ENCODE measurements at regions not wholly inside any gene's neighbourhood (a gene's known extent, or its start where the extent isn't known, plus 50 kb on each side); places are given as distances from the start of the nearest gene placed in this dataset.
A peak's percentile ranks its signal among the peaks of the same experiment; 100 is the strongest.
"Not testable (repeated sequence)": the region's sequence is repeated elsewhere in the genome, so short reads cannot be mapped to it uniquely, and the experiment has no call there.

GRCh38 chr9:87387351-87388011 is 110.2 kb upstream of the DAPK1 start:
- H3K4me3 ChIP-seq (ENCODE audit: insufficient read depth, low read depth, low read length), result no peak overlapping the region
- no peaks in the 10 kb centered on the region for H3K4me1 ChIP-seq (ENCODE audit: control insufficient read depth, insufficient read depth, low read length)
- no peaks in the 10 kb centered on the region for H3K27me3 ChIP-seq (ENCODE audit: control insufficient read depth, insufficient read depth, low read length, poor library complexity, severe bottlenecking)
- 88 to 92% methylated on average over 5 of the region's 5 CpGs for WGBS, 2 experiments
- no peak overlapping the region for H3K27ac ChIP-seq (ENCODE audit: insufficient read depth, low read depth, low read length, poor library complexity, severe bottlenecking)
- no peaks in the 10 kb centered on the region for H3K36me3 ChIP-seq (ENCODE audit: control insufficient read depth, insufficient read depth, low read length)
- H3K9me3 ChIP-seq (ENCODE audit: control insufficient read depth, low read length), result no peaks in the 10 kb centered on the region

DNA sequence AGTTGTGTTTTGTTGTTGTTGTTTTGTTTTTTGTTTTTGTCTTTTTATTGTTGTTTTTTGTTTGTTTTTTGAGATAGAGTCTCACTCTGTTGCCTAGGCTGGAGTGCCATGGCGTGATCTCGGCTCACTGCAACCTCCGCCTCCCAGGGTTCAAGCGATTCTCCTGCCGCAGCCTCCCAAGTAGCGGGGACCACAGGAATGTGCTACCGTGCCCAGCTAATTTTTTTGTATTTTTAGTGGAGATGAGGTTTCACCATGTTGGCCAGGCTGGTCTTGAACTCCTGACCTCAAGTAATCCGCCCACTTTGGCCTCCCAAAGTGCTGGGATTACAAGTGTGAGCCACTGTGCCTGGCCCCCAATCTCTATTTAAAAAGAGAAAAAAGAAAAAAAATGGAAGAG is 109.0 kb upstream of the DAPK1 start:
- not testable (repeated sequence) for H3K27ac ChIP-seq (ENCODE audit: insufficient read depth, low read depth, low read length, poor library complexity, severe bottlenecking); H3K27me3 ChIP-seq (ENCODE audit: control insufficient read depth, insufficient read depth, low read length, poor library complexity, severe bottlenecking); H3K9me3 ChIP-seq (ENCODE audit: control insufficient read depth, low read length); H3K36me3 ChIP-seq (ENCODE audit: control insufficient read depth, insufficient read depth, low read length); H3K4me3 ChIP-seq (ENCODE audit: insufficient read depth, low read depth, low read length); H3K4me1 ChIP-seq (ENCODE audit: control insufficient read depth, insufficient read depth, low read length)
- whole genome bisulfite sequencing, 2 experiments, result 92 to 97% methylated on average over 8 of the region's 8 CpGs

DNA sequence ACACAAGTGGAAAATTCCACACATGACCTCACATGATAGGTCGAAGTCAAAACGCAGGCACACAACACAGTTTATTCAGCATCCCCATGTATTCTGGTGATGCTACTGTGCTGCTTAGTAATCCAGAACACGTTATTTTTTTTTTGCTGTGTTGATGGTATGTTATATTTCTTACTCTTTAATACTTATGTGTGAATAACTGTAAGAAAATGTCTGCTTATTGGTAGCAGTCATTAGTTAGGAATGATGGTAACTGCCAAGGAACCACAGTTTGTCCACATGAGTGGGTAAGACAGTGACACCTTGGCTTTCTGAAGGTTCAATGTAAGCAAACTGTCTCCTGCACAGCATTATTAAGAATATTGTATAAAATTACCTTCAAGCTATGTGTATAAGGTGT is 107.7 kb upstream of the DAPK1 start:
- 95 to 96% methylated on average over 2 to 3 of the region's 3 CpGs for WGBS, 2 experiments
- Histone ChIP-seq H3K4me1 (ENCODE audit: control insufficient read depth, insufficient read depth, low read length) (no peaks in the 10 kb centered on the region), H3K9me3 (ENCODE audit: control insufficient read depth, low read length) (no peaks in the 10 kb centered on the region), H3K27me3 (ENCODE audit: control insufficient read depth, insufficient read depth, low read length, poor library complexity, severe bottlenecking) (no peaks in the 10 kb centered on the region), H3K36me3 (ENCODE audit: control insufficient read depth, insufficient read depth, low read length) (no peaks in the 10 kb centered on the region), H3K4me3 (ENCODE audit: insufficient read depth, low read depth, low read length) (no peak overlapping the region), H3K27ac (ENCODE audit: insufficient read depth, low read depth, low read length, poor library complexity, severe bottlenecking) (no peak overlapping the region)

- Histone ChIP-seq H3K27ac (ENCODE audit: insufficient read depth, low read depth, low read length, poor library complexity, severe bottlenecking) (no peak overlapping the region), H3K4me3 (ENCODE audit: insufficient read depth, low read depth, low read length) (no peak overlapping the region), H3K4me1 (ENCODE audit: control insufficient read depth, insufficient read depth, low read length) (no peaks in the 10 kb centered on the region), H3K9me3 (ENCODE audit: control insufficient read depth, low read length) (no peaks in the 10 kb centered on the region), H3K36me3 (ENCODE audit: control insufficient read depth, insufficient read depth, low read length) (no peaks in the 10 kb centered on the region), H3K27me3 (ENCODE audit: control insufficient read depth, insufficient read depth, low read length, poor library complexity, severe bottlenecking) (no peaks in the 10 kb centered on the region)
- 67 to 74% methylated on average over 2 of the region's 2 CpGs for WGBS, 2 experiments
Observed at GRCh38 chr9:87390361-87390760, 107.3 kb upstream of the DAPK1 start.

- H3K27me3 ChIP-seq (ENCODE audit: control insufficient read depth, insufficient read depth, low read length, poor library complexity, severe bottlenecking), result no peaks in the 10 kb centered on the region
- no peaks in the 10 kb centered on the region for H3K36me3 ChIP-seq (ENCODE audit: control insufficient read depth, insufficient read depth, low read length)
- no peaks in the 10 kb centered on the region for H3K9me3 ChIP-seq (ENCODE audit: control insufficient read depth, low read length)
- H3K4me3 ChIP-seq (ENCODE audit: insufficient read depth, low read depth, low read length), result no peak overlapping the region
- 97 to 100% methylated on average over 1 to 2 of the region's 2 CpGs for WGBS, 2 experiments
- H3K4me1 ChIP-seq (ENCODE audit: control insufficient read depth, insufficient read depth, low read length), result no peaks in the 10 kb centered on the region
- H3K27ac ChIP-seq (ENCODE audit: insufficient read depth, low read depth, low read length, poor library complexity, severe bottlenecking), result no peak overlapping the region
Observed at GRCh38 chr9:87392086-87392485, 105.6 kb upstream of the DAPK1 start.

DNA sequence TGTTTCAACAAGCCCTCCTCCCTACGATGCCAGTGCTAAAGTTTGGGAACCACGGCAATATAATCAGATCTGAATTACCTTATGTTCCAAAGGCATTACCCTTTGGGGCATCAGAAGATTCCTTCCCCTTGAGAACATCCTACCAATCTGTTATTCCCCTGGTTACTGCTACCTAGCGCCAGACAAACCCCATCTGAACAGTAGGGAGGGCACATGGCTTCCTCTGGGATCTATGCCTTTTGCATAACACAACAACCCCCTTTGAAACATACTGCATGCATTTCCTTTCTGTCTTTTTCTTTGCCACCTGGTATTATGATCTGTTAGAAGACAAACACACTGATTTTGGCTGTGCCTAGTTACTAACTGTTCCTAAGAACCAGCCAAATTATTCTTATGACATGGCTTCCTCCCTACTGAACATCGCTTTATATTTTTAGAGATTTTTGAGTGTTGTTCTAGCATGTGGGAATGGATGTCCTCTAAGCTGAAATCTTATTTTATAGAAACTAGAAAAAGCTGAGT is 103.9 kb upstream of the DAPK1 start:
- Histone ChIP-seq H3K4me3 (ENCODE audit: insufficient read depth, low read depth, low read length) (no peak overlapping the region), H3K27ac (ENCODE audit: insufficient read depth, low read depth, low read length, poor library complexity, severe bottlenecking) (no peak overlapping the region), H3K27me3 (ENCODE audit: control insufficient read depth, insufficient read depth, low read length, poor library complexity, severe bottlenecking) (no peaks in the 10 kb centered on the region), H3K36me3 (ENCODE audit: control insufficient read depth, insufficient read depth, low read length) (no peaks in the 10 kb centered on the region), H3K9me3 (ENCODE audit: control insufficient read depth, low read length) (no peaks in the 10 kb centered on the region), H3K4me1 (ENCODE audit: control insufficient read depth, insufficient read depth, low read length) (no peaks in the 10 kb centered on the region)
- WGBS, 2 experiments, result 81 to 85% methylated on average over 3 of the region's 4 CpGs

GRCh38 chr9:87395804-87396479 is 101.7 kb upstream of the DAPK1 start:
- H3K4me3 ChIP-seq (ENCODE audit: insufficient read depth, low read depth, low read length), result no peak overlapping the region
- H3K27ac ChIP-seq (ENCODE audit: insufficient read depth, low read depth, low read length, poor library complexity, severe bottlenecking), result no peak overlapping the region
- H3K4me1 ChIP-seq (ENCODE audit: control insufficient read depth, insufficient read depth, low read length), result no peaks in the 10 kb centered on the region
- WGBS, 2 experiments, result 93 to 95% methylated on average over 11 of the region's 11 CpGs
- no peaks in the 10 kb centered on the region for H3K9me3 ChIP-seq (ENCODE audit: control insufficient read depth, low read length)
- no peaks in the 10 kb centered on the region for H3K36me3 ChIP-seq (ENCODE audit: control insufficient read depth, insufficient read depth, low read length)
- no peaks in the 10 kb centered on the region for H3K27me3 ChIP-seq (ENCODE audit: control insufficient read depth, insufficient read depth, low read length, poor library complexity, severe bottlenecking)

- 84 to 85% methylated on average over 7 of the region's 7 CpGs for WGBS, 2 experiments
- no peaks in the 10 kb centered on the region for H3K36me3 ChIP-seq (ENCODE audit: control insufficient read depth, insufficient read depth, low read length)
- H3K27me3 ChIP-seq (ENCODE audit: control insufficient read depth, insufficient read depth, low read length, poor library complexity, severe bottlenecking), result no peaks in the 10 kb centered on the region
- no peak overlapping the region for H3K4me3 ChIP-seq (ENCODE audit: insufficient read depth, low read depth, low read length)
- no peak overlapping the region for H3K27ac ChIP-seq (ENCODE audit: insufficient read depth, low read depth, low read length, poor library complexity, severe bottlenecking)
- peaks cover 15% of the 10 kb centered on the region for H3K4me1 ChIP-seq (ENCODE audit: control insufficient read depth, insufficient read depth, low read length)
- no peaks in the 10 kb centered on the region for H3K9me3 ChIP-seq (ENCODE audit: control insufficient read depth, low read length)
Observed at GRCh38 chr9:87401681-87402080, 96.0 kb upstream of the DAPK1 start.

DNA sequence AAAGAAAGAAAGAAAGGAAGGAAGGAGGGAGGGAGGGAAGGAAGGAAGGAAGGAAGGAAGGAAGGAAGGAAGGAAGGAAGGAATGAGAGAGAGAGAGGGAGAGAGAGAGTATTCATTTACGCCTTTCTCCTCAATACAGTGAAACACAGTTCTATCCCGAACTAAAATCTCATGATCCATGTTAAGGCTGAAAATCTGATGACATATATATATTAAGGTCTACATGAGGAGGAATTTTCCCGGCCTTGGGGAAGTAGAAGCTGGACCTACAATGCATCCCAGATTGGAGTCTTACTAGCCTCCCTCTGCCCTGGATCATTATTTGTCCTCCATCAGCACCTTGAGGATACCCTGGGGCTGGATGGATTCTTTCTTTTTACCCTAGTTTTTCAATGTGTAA is 95.1 kb upstream of the DAPK1 start:
- Histone ChIP-seq H3K27me3 (ENCODE audit: control insufficient read depth, insufficient read depth, low read length, poor library complexity, severe bottlenecking) (no peaks in the 10 kb centered on the region), H3K4me1 (ENCODE audit: control insufficient read depth, insufficient read depth, low read length) (peaks cover 15% of the 10 kb centered on the region), H3K36me3 (ENCODE audit: control insufficient read depth, insufficient read depth, low read length) (no peaks in the 10 kb centered on the region), H3K27ac (ENCODE audit: insufficient read depth, low read depth, low read length, poor library complexity, severe bottlenecking) (no peak overlapping the region), H3K4me3 (ENCODE audit: insufficient read depth, low read depth, low read length) (no peak overlapping the region), H3K9me3 (ENCODE audit: control insufficient read depth, low read length) (no peaks in the 10 kb centered on the region)
- 86 to 97% methylated on average over 1 to 3 of the region's 3 CpGs for WGBS, 2 experiments

DNA sequence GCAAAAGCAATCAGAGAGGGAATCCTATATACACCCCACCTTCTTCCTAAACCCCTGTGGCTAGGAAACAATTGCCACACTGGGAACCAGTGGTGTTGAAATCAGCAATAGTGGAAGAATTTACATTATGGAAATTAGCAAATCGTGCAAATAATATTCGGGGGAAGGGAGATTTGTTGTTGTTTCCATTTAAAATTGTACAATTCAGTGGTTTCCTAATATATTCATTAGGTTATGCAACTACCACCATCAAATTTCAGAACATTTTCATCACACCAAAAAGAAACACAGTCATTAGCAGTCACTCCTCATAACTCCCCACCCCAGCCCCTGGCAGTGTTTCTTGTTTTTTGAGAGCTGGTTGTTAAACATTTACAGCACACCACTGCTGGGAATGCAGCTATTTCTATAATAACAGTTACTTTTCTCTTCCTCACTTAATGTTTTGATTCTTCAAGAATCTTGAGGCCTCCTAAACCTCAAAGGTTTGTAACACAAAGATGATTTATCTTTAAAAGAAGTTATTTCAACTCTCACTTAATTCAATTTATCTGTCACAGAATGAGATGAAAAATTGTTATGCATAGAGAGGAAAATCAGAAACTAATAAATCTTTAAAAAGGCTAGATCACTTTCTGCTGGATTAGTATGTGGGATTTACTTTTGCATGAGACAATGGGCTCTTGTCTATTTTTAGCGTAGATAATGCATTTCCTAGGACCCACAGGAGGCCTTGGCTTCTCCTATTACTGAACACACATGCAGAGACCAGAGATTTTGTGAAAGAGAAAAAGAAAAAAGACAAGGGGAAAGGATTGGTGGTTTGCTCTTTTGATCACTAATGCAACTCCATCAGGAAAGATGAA is 91.8 kb upstream of the DAPK1 start:
- H3K4me3 ChIP-seq (ENCODE audit: insufficient read depth, low read depth, low read length), result no peak overlapping the region
- peaks cover 17% of the 10 kb centered on the region for H3K27me3 ChIP-seq (ENCODE audit: control insufficient read depth, insufficient read depth, low read length, poor library complexity, severe bottlenecking)
- WGBS, 2 experiments, result 0 to 21% methylated on average over 1 to 3 of the region's 3 CpGs
- peaks cover 15% of the 10 kb centered on the region for H3K4me1 ChIP-seq (ENCODE audit: control insufficient read depth, insufficient read depth, low read length)
- peak overlapping the region; percentile 26 for H3K27ac ChIP-seq (ENCODE audit: insufficient read depth, low read depth, low read length, poor library complexity, severe bottlenecking)
- no peaks in the 10 kb centered on the region for H3K36me3 ChIP-seq (ENCODE audit: control insufficient read depth, insufficient read depth, low read length)
- no peaks in the 10 kb centered on the region for H3K9me3 ChIP-seq (ENCODE audit: control insufficient read depth, low read length)

All from ectodermal cell (in vitro differentiated cells).